VCaP (cell line): ENCODE measurements at regions not wholly inside any gene's neighbourhood (a gene's known extent, or its start where the extent isn't known, plus 50 kb on each side); places are given as distances from the start of the nearest gene placed in this dataset.

ENCODE experiments used
- H3K27ac ChIP-seq: fragments of 450-650 bp; 2 replicates; pipeline ENCODE4 v1.5.1; 2017
- CTCF ChIP-seq: fragments of 450-650 bp; conservative IDR thresholded peaks from 2 replicates; pipeline ENCODE4 v1.5.1; 2017; ENCODE audit warnings: mild to moderate bottlenecking, moderate library complexity

DNA sequence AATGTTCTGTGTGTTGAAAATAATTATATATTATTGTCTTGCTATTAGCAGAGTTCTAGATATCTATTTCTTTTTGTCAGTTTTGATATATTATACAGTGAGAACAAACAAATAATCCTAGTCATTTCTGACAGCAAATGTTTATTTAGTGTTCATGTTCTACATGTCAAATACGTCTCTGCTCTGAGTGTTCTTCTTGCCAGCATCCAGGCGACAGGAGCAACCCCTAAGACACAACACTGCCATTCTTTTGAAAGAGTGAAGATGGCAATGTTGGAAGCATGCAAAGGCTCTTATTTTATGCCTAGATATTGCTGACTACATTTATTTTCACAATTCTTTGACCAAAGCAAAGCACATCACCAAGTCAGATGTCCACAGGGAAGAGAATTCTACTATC lies 1556.6 kb upstream of the TMEFF2 start:
- TF ChIP-seq CTCF, result no peak
- H3K27ac ChIP-seq, result no peak overlapping the region

- TF ChIP-seq CTCF, result no peak
- no peak overlapping the region for H3K27ac ChIP-seq
Measured at GRCh38 chr2:193749485-193749884, 1554.8 kb upstream of the TMEFF2 start.

DNA sequence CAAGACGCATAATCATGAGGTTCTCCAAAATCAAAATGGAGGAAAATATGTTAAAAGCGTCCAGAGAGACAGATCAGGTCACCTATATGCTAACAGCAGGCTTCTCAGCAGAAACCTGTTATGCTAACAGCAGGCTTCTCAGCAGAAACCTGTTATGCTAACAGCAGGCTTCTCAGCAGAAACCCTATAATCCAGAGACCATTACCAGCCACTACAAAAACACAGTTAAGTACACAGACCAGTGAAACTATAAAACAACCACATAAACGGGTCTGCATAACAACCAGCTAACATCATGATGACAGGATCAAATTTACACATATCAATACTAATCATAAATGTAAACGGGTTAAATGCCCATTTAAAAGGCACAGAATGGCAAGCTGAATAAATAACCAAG lies 1548.4 kb upstream of the TMEFF2 start:
- TF ChIP-seq CTCF, result no peak
- H3K27ac ChIP-seq, result no peak overlapping the region

DNA sequence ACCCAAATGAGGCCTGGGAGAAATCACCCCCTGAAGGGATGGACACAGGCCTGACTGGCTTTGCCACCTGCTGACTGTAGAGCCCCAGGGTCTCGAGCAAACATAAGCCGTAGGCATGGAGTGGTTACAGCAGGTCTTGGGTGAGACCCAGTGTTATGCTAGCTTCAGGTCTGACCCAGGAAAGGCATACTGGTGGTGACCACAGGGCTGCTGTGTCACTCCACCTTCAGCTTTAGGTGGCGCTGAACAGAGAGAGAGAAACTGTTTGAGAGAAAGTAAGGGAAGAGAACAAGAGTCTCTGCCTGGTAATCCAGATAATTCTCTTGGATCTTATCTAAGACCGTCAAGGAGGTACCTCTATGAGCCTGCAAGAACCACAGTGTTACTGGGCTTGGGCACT lies 1544.2 kb upstream of the TMEFF2 start:
- H3K27ac ChIP-seq, result no peak overlapping the region
- TF ChIP-seq CTCF, result no peak

- TF ChIP-seq CTCF, result no peak
- no peak overlapping the region for H3K27ac ChIP-seq
Measured at GRCh38 chr2:193712912-193713311, 1518.2 kb upstream of the TMEFF2 start.

- no peak overlapping the region for H3K27ac ChIP-seq
- no peak for TF ChIP-seq CTCF
Measured at GRCh38 chr2:193703411-193703810, 1508.7 kb upstream of the TMEFF2 start.

GRCh38 chr2:193701484-193701883 lies 1506.8 kb upstream of the TMEFF2 start:
- H3K27ac ChIP-seq, result no peak overlapping the region
- TF ChIP-seq CTCF, result no peak

GRCh38 chr2:193695367-193695766 lies 1500.6 kb upstream of the TMEFF2 start:
- H3K27ac ChIP-seq, result no peak overlapping the region
- peak; percentile 75 for TF ChIP-seq CTCF
